MM.1S (cell line): ENCODE measurements at regions not wholly inside any gene's neighbourhood (a gene's known extent, or its start where the extent isn't known, plus 50 kb on each side); places are given as distances from the start of the nearest gene placed in this dataset.

Experiments used
- DNase-seq: peaks from one replicate; pipeline ENCODE4 v3.0.0-alpha.2; 2015
- H2AFZ ChIP-seq: fragments of 300-600 bp; sonication (generic); 2 replicates; pipeline ENCODE4 v1.6.0; 2016; ENCODE audit warnings: antibody characterized with exemption, low read length
- H3F3A ChIP-seq: fragments of 300-600 bp; sonication (generic); 2 replicates; pipeline ENCODE4 v1.6.1; 2016; ENCODE audit warnings: mild to moderate bottlenecking, antibody characterized with exemption, low read length, moderate library complexity, mixed read lengths; ENCODE audit not compliant: insufficient read depth
- H3K27ac ChIP-seq: fragments of 300-600 bp; sonication (generic); 2 replicates; pipeline ENCODE4 v1.5.1; 2016; ENCODE audit warnings: mild to moderate bottlenecking, low read length
- H3K27me3 ChIP-seq: fragments of 300-600 bp; sonication (generic); replicated peaks from 2 replicates; pipeline ENCODE4 v1.6.0; 2016; ENCODE audit warnings: low read length; ENCODE audit not compliant: insufficient read depth
- H3K36me3 ChIP-seq: fragments of 300-600 bp; sonication (generic); replicated peaks from 2 replicates; pipeline ENCODE4 v1.6.1; 2016; ENCODE audit warnings: mild to moderate bottlenecking, low read length, mixed read lengths; ENCODE audit not compliant: insufficient read depth
- H3K4me1 ChIP-seq: fragments of 300-600 bp; sonication (generic); 2 replicates; pipeline ENCODE4 v1.6.1; 2016; ENCODE audit warnings: low read length, mixed read lengths
- H3K4me2 ChIP-seq: fragments of 300-600 bp; sonication (generic); 2 replicates; pipeline ENCODE4 v1.6.0; 2016; ENCODE audit warnings: low read depth, low read length
- H3K4me3 ChIP-seq: fragments of 300-600 bp; sonication (generic); 2 replicates; pipeline ENCODE4 v1.5.1; 2016; ENCODE audit warnings: low read length, mixed read lengths
- H3K79me2 ChIP-seq: fragments of 300-600 bp; sonication (generic); 2 replicates; pipeline ENCODE4 v1.6.1; 2016; ENCODE audit warnings: mixed run types, low read length, mixed read lengths
- H3K9ac ChIP-seq: fragments of 300-600 bp; sonication (generic); 2 replicates; pipeline ENCODE4 v1.6.1; 2016; ENCODE audit warnings: low read length, mixed read lengths
- H3K9me2 ChIP-seq: fragments of 300-600 bp; sonication (generic); replicated peaks from 2 replicates; pipeline ENCODE4 v1.6.1; 2016; ENCODE audit warnings: mild to moderate bottlenecking, low read length, mixed read lengths; ENCODE audit not compliant: insufficient read depth
- H3K9me3 ChIP-seq: fragments of 300-600 bp; sonication (generic); replicated peaks from 2 replicates; pipeline ENCODE4 v1.6.1; 2016; ENCODE audit warnings: mild to moderate bottlenecking, low read length, mixed read lengths; ENCODE audit not compliant: insufficient read depth
- H4K20me1 ChIP-seq: fragments of 300-600 bp; sonication (generic); 2 replicates; pipeline ENCODE4 v1.6.1; 2016; ENCODE audit warnings: mild to moderate bottlenecking, low read length, moderate library complexity, mixed read lengths; ENCODE audit not compliant: insufficient read depth
- EZH2 ChIP-seq: fragments of 300-600 bp; sonication (generic); optimal IDR thresholded peaks from 2 replicates; pipeline ENCODE3; 2017; ENCODE audit warnings: low read depth, mild to moderate bottlenecking, antibody characterized with exemption, low read length, mixed read lengths
- EZH2phosphoT487 ChIP-seq: fragments of 300-600 bp; sonication (generic); IDR thresholded peaks from 2 replicates; pipeline ENCODE4 v1.6.1; 2018; ENCODE audit warnings: antibody characterized with exemption, low read length
- TF ChIP-seq, protein P1 (sequence below): fragments of 300-600 bp; sonication (generic); IDR thresholded peaks from 2 replicates; pipeline ENCODE4 v1.5.1; 2016; ENCODE audit warnings: antibody characterized with exemption, low read length, mixed read lengths

DNA sequence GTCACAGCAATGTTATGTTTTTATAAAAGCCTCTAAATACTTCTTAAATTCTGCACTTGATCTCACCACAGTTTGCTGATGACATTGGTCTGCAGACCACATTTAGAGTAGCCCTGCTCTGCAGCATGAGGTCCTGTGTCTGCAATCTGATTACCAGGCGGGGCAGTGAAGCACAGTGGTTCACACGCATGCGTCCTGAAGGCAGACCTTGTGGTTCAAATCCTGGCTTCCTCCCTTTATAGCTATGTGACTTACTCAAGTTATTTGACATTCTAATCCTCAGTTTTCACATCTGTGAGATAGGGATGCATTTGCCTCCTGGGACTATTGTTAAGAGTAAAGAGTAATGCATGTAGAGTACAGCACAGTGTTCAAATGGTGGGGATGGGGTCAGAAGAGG lies 50.3 kb downstream of the BMAL2 start:
- no peaks in the 10 kb centered on the region for H3K36me3 ChIP-seq
- no peak overlapping the region for H3K4me3 ChIP-seq
- H3K27me3 ChIP-seq = no peaks in the 10 kb centered on the region
- H4K20me1 ChIP-seq = no peaks in the 10 kb centered on the region
- no peak overlapping the region for H3K27ac ChIP-seq
- H2AFZ ChIP-seq = no peak overlapping the region
- H3K4me1 ChIP-seq = no peaks in the 10 kb centered on the region
- 0 out of 2 replicates have a peak, but pooled peaks cover 4% of the 10 kb centered on the region for H3F3A ChIP-seq
- no peaks in the 10 kb centered on the region for H3K9me3 ChIP-seq
- no peak overlapping the region for H3K9ac ChIP-seq
- H3K79me2 ChIP-seq = no peaks in the 10 kb centered on the region
- no peaks in the 10 kb centered on the region for H3K9me2 ChIP-seq
- no peak for DNase-seq
- no peak overlapping the region for H3K4me2 ChIP-seq
- no peak for TF ChIP-seq EZH2phosphoT487
- no peak for TF ChIP-seq EZH2
- TF ChIP-seq, protein P1, sequence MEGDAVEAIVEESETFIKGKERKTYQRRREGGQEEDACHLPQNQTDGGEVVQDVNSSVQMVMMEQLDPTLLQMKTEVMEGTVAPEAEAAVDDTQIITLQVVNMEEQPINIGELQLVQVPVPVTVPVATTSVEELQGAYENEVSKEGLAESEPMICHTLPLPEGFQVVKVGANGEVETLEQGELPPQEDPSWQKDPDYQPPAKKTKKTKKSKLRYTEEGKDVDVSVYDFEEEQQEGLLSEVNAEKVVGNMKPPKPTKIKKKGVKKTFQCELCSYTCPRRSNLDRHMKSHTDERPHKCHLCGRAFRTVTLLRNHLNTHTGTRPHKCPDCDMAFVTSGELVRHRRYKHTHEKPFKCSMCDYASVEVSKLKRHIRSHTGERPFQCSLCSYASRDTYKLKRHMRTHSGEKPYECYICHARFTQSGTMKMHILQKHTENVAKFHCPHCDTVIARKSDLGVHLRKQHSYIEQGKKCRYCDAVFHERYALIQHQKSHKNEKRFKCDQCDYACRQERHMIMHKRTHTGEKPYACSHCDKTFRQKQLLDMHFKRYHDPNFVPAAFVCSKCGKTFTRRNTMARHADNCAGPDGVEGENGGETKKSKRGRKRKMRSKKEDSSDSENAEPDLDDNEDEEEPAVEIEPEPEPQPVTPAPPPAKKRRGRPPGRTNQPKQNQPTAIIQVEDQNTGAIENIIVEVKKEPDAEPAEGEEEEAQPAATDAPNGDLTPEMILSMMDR = no peak

DNA sequence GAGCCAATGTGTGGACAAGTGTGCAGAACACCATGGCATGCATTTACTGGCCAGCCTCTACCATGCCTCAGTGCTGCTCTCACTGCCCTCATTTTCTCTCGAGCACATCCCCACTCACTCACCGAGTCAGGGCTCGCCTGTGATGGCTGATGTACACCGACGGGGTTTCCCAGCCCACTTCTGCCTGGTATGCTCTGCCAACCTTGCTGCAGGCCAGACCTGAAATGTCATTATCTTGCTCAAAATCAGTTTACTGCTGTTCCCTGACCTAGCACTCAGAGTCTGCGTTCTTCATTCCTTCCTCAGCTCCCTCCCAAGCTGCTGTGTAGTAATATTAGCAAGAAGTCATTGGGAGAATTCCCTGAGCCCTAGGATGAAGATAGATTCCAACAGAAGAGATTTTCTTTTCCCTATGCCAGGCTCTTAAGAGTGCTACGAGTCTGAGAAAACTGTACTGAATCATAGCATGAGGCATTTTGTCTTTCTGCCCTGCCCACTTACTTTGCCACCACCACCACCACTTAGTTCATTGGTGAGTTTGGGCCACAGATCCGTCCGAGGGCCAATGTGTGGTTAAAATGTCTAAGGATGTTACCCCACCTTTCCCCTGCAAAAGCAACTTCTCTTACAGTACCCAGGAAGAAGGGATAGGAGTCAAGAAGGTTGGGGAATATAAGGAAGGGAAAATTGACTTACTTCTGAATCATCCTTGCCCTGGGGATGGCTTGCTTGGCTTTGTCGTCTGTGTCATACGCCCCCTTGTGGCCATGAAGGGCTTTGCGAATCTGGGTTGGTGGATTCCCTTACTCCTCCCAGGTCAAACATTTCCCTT lies 51.0 kb downstream of the BMAL2 start:
- peak; percentile 69 for DNase-seq
- Histone ChIP-seq H3K9me3 (no peaks in the 10 kb centered on the region), H3K4me3 (no peak overlapping the region), H3K79me2 (no peaks in the 10 kb centered on the region), H3K9ac (no peak overlapping the region), H3K27me3 (no peaks in the 10 kb centered on the region), H3K9me2 (no peaks in the 10 kb centered on the region), H3K27ac (no peak overlapping the region), H2AFZ (no peak overlapping the region), H3K4me1 (no peaks in the 10 kb centered on the region), H3K36me3 (no peaks in the 10 kb centered on the region), H3F3A (0 out of 2 replicates have a peak, but pooled peaks cover 4% of the 10 kb centered on the region), H4K20me1 (no peaks in the 10 kb centered on the region), H3K4me2 (no peak overlapping the region)
- TF ChIP-seq EZH2 = no peak
- TF ChIP-seq, protein P1 = peak; percentile 88

DNA sequence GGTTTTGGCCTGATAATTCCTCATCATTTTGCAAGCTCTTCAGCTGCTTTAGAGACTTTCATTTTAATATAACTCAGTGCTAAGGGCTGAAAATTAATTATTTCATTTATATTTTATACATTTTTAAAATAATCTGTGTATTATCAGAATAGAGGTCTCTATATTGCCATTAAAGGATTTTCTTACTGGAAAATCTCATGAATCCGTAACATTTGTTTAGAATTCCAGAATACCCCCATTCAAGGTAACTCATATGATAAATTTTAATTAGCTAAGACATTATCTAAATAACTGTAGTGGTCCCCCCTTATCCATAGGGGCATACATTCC lies 51.6 kb downstream of the BMAL2 start:
- TF ChIP-seq, protein P1 = no peak
- TF ChIP-seq EZH2 (no peak), EZH2phosphoT487 (no peak)
- no peak overlapping the region for H3K27ac ChIP-seq
- no peaks in the 10 kb centered on the region for H4K20me1 ChIP-seq
- H3K9me2 ChIP-seq = no peaks in the 10 kb centered on the region
- H2AFZ ChIP-seq = no peak overlapping the region
- no peak overlapping the region for H3K9ac ChIP-seq
- no peaks in the 10 kb centered on the region for H3K36me3 ChIP-seq
- H3F3A ChIP-seq = 0 out of 2 replicates have a peak, but pooled peaks cover 4% of the 10 kb centered on the region
- no peaks in the 10 kb centered on the region for H3K9me3 ChIP-seq
- no peaks in the 10 kb centered on the region for H3K79me2 ChIP-seq
- no peaks in the 10 kb centered on the region for H3K27me3 ChIP-seq
- DNase-seq = no peak
- no peak overlapping the region for H3K4me3 ChIP-seq
- no peaks in the 10 kb centered on the region for H3K4me1 ChIP-seq
- H3K4me2 ChIP-seq = no peak overlapping the region
